GM19025 (cell line): ENCODE measurements at regions not wholly inside any gene's neighbourhood (a gene's known extent, or its start where the extent isn't known, plus 50 kb on each side); places are given as distances from the start of the nearest gene placed in this dataset.

Source experiments
- ATAC-seq: cut with Tn5 transposase; IDR thresholded peaks from one replicate; pipeline ENCODE4 v1.9.1; 2021; ENCODE audit warnings: mild to moderate bottlenecking, low read depth, moderate library complexity; ENCODE audit not compliant: unreplicated experiment

GRCh38 chr20:11807054-11808048, 110.3 kb upstream of the BTBD3 start:
- ATAC-seq = no peak

GRCh38 chr20:11808841-11809240, 108.9 kb upstream of the BTBD3 start:
- no peak for ATAC-seq

GRCh38 chr20:11810311-11811083, 107.2 kb upstream of the BTBD3 start:
- ATAC-seq = no peak

GRCh38 chr20:11813106-11813890, 104.4 kb upstream of the BTBD3 start:
- ATAC-seq = no peak

- ATAC-seq = no peak
Measured at GRCh38 chr20:11814267-11814666, 103.4 kb upstream of the BTBD3 start.

GRCh38 chr20:11820838-11821237, 96.9 kb upstream of the BTBD3 start:
- ATAC-seq = no peak

GRCh38 chr20:11822540-11822794, 95.2 kb upstream of the BTBD3 start:
- ATAC-seq = no peak

- no peak for ATAC-seq
Measured at GRCh38 chr20:11826334-11826733, 91.4 kb upstream of the BTBD3 start.

GRCh38 chr20:11832397-11832796, 85.3 kb upstream of the BTBD3 start:
- no peak for ATAC-seq

GRCh38 chr20:11832851-11833250, 84.8 kb upstream of the BTBD3 start:
- ATAC-seq = no peak

GRCh38 chr20:11833825-11834224, 83.9 kb upstream of the BTBD3 start:
- ATAC-seq = no peak

GRCh38 chr20:11838076-11838636, 79.5 kb upstream of the BTBD3 start:
- ATAC-seq = no peak

GRCh38 chr20:11841972-11842461, 75.7 kb upstream of the BTBD3 start:
- ATAC-seq = no peak

- no peak for ATAC-seq
Measured at GRCh38 chr20:11843289-11843688, 74.4 kb upstream of the BTBD3 start.

- ATAC-seq = no peak
Measured at GRCh38 chr20:11844691-11845090, 73.0 kb upstream of the BTBD3 start.

- ATAC-seq = no peak
Measured at GRCh38 chr20:11845340-11845739, 72.4 kb upstream of the BTBD3 start.

GRCh38 chr20:11846131-11846530, 71.6 kb upstream of the BTBD3 start:
- ATAC-seq = no peak

GRCh38 chr20:11847827-11848226, 69.9 kb upstream of the BTBD3 start:
- no peak for ATAC-seq

- ATAC-seq = no peak
Measured at GRCh38 chr20:11849270-11849915, 68.3 kb upstream of the BTBD3 start.
